ENCODE measurements at regions not wholly inside any gene's neighbourhood (a gene's known extent, or its start where the extent isn't known, plus 50 kb on each side); places are given as distances from the start of the nearest gene placed in this dataset.

GRCh38 chr15:62637574-62637897, 405.0 kb upstream of the TPM1 start:
- Histone ChIP-seq H3K27ac (ENCODE audit: low read length) (no peak overlapping the region), H3K4me1 (ENCODE audit: insufficient read depth, low read length) (peaks cover 18% of the 10 kb centered on the region; the same call in 1 of the 2 replicates), H3K27me3 (ENCODE audit: insufficient read depth, low read length) (no peaks in the 10 kb centered on the region), H3K36me3 (ENCODE audit: insufficient read depth, low read depth, low read length) (no peaks in the 10 kb centered on the region), H3K9me3 (ENCODE audit: insufficient read depth, low read depth, low read length) (no peaks in the 10 kb centered on the region), H3K9ac (ENCODE audit: low read depth, low read length) (no peak overlapping the region), H3K4me3 (ENCODE audit: low read length) (no peak overlapping the region)

GRCh38 chr15:62637950-62638619, 404.5 kb upstream of the TPM1 start:
- H3K36me3 ChIP-seq (ENCODE audit: insufficient read depth, low read depth, low read length) = no peaks in the 10 kb centered on the region
- H3K27me3 ChIP-seq (ENCODE audit: insufficient read depth, low read length) = no peaks in the 10 kb centered on the region
- H3K27ac ChIP-seq (ENCODE audit: low read length) = no peak overlapping the region
- no peak overlapping the region for H3K9ac ChIP-seq (ENCODE audit: low read depth, low read length)
- H3K9me3 ChIP-seq (ENCODE audit: insufficient read depth, low read depth, low read length) = no peaks in the 10 kb centered on the region
- peaks cover 18% of the 10 kb centered on the region; the same call in 1 of the 2 replicates for H3K4me1 ChIP-seq (ENCODE audit: insufficient read depth, low read length)
- H3K4me3 ChIP-seq (ENCODE audit: low read length) = no peak overlapping the region

GRCh38 chr15:62639432-62639831, 403.1 kb upstream of the TPM1 start:
- Histone ChIP-seq H3K36me3 (ENCODE audit: insufficient read depth, low read depth, low read length) (no peaks in the 10 kb centered on the region), H3K27ac (ENCODE audit: low read length) (no peak overlapping the region), H3K9me3 (ENCODE audit: insufficient read depth, low read depth, low read length) (no peaks in the 10 kb centered on the region), H3K27me3 (ENCODE audit: insufficient read depth, low read length) (no peaks in the 10 kb centered on the region), H3K9ac (ENCODE audit: low read depth, low read length) (no peak overlapping the region), H3K4me3 (ENCODE audit: low read length) (no peak overlapping the region), H3K4me1 (ENCODE audit: insufficient read depth, low read length) (peaks cover 22% of the 10 kb centered on the region; the same call in 1 of the 2 replicates)

GRCh38 chr15:62639906-62640605, 402.5 kb upstream of the TPM1 start:
- Histone ChIP-seq H3K9me3 (ENCODE audit: insufficient read depth, low read depth, low read length) (no peaks in the 10 kb centered on the region), H3K36me3 (ENCODE audit: insufficient read depth, low read depth, low read length) (no peaks in the 10 kb centered on the region), H3K27ac (ENCODE audit: low read length) (no peak overlapping the region), H3K4me1 (ENCODE audit: insufficient read depth, low read length) (peaks cover 23% of the 10 kb centered on the region; the same call in 1 of the 2 replicates), H3K4me3 (ENCODE audit: low read length) (no peak overlapping the region), H3K27me3 (ENCODE audit: insufficient read depth, low read length) (no peaks in the 10 kb centered on the region), H3K9ac (ENCODE audit: low read depth, low read length) (no peak overlapping the region)

GRCh38 chr15:62641825-62642224, 400.7 kb upstream of the TPM1 start:
- H3K27ac ChIP-seq (ENCODE audit: low read length) = no peak overlapping the region
- H3K27me3 ChIP-seq (ENCODE audit: insufficient read depth, low read length) = no peaks in the 10 kb centered on the region
- H3K36me3 ChIP-seq (ENCODE audit: insufficient read depth, low read depth, low read length) = no peaks in the 10 kb centered on the region
- no peak overlapping the region for H3K4me3 ChIP-seq (ENCODE audit: low read length)
- no peaks in the 10 kb centered on the region for H3K9me3 ChIP-seq (ENCODE audit: insufficient read depth, low read depth, low read length)
- H3K4me1 ChIP-seq (ENCODE audit: insufficient read depth, low read length) = peaks cover 11% of the 10 kb centered on the region; the same call in 1 of the 2 replicates
- H3K9ac ChIP-seq (ENCODE audit: low read depth, low read length) = no peak overlapping the region

- Histone ChIP-seq H3K4me3 (ENCODE audit: low read length) (no peak overlapping the region), H3K4me1 (ENCODE audit: insufficient read depth, low read length) (peaks cover 5% of the 10 kb centered on the region; the same call in 1 of the 2 replicates), H3K9ac (ENCODE audit: low read depth, low read length) (no peak overlapping the region), H3K27me3 (ENCODE audit: insufficient read depth, low read length) (no peaks in the 10 kb centered on the region), H3K36me3 (ENCODE audit: insufficient read depth, low read depth, low read length) (no peaks in the 10 kb centered on the region), H3K9me3 (ENCODE audit: insufficient read depth, low read depth, low read length) (no peaks in the 10 kb centered on the region), H3K27ac (ENCODE audit: low read length) (no peak overlapping the region)
Measured at GRCh38 chr15:62643572-62643971, 399.0 kb upstream of the TPM1 start.

- Histone ChIP-seq H3K4me1 (ENCODE audit: insufficient read depth, low read length) (peaks cover 5% of the 10 kb centered on the region; the same call in 1 of the 2 replicates), H3K27ac (ENCODE audit: low read length) (no peak overlapping the region), H3K4me3 (ENCODE audit: low read length) (no peak overlapping the region), H3K9ac (ENCODE audit: low read depth, low read length) (no peak overlapping the region), H3K27me3 (ENCODE audit: insufficient read depth, low read length) (no peaks in the 10 kb centered on the region), H3K9me3 (ENCODE audit: insufficient read depth, low read depth, low read length) (no peaks in the 10 kb centered on the region), H3K36me3 (ENCODE audit: insufficient read depth, low read depth, low read length) (no peaks in the 10 kb centered on the region)
Measured at GRCh38 chr15:62644216-62644888, 398.2 kb upstream of the TPM1 start.

- Histone ChIP-seq H3K4me3 (ENCODE audit: low read length) (no peak overlapping the region), H3K9ac (ENCODE audit: low read depth, low read length) (no peak overlapping the region), H3K27ac (ENCODE audit: low read length) (no peak overlapping the region), H3K27me3 (ENCODE audit: insufficient read depth, low read length) (no peaks in the 10 kb centered on the region), H3K9me3 (ENCODE audit: insufficient read depth, low read depth, low read length) (no peaks in the 10 kb centered on the region), H3K36me3 (ENCODE audit: insufficient read depth, low read depth, low read length) (no peaks in the 10 kb centered on the region), H3K4me1 (ENCODE audit: insufficient read depth, low read length) (peaks cover 5% of the 10 kb centered on the region; the same call in 1 of the 2 replicates)
Measured at GRCh38 chr15:62644889-62645742, 397.4 kb upstream of the TPM1 start.

- H3K9me3 ChIP-seq (ENCODE audit: insufficient read depth, low read depth, low read length) = no peaks in the 10 kb centered on the region
- no peaks in the 10 kb centered on the region for H3K36me3 ChIP-seq (ENCODE audit: insufficient read depth, low read depth, low read length)
- no peak overlapping the region for H3K27ac ChIP-seq (ENCODE audit: low read length)
- H3K4me3 ChIP-seq (ENCODE audit: low read length) = no peak overlapping the region
- H3K9ac ChIP-seq (ENCODE audit: low read depth, low read length) = no peak overlapping the region
- no peaks in the 10 kb centered on the region for H3K27me3 ChIP-seq (ENCODE audit: insufficient read depth, low read length)
- peaks cover 5% of the 10 kb centered on the region; the same call in 1 of the 2 replicates for H3K4me1 ChIP-seq (ENCODE audit: insufficient read depth, low read length)
Measured at GRCh38 chr15:62647202-62647842, 395.2 kb upstream of the TPM1 start.

GRCh38 chr15:62647843-62648505, 394.6 kb upstream of the TPM1 start:
- no peak overlapping the region for H3K4me3 ChIP-seq (ENCODE audit: low read length)
- no peaks in the 10 kb centered on the region for H3K9me3 ChIP-seq (ENCODE audit: insufficient read depth, low read depth, low read length)
- H3K27me3 ChIP-seq (ENCODE audit: insufficient read depth, low read length) = no peaks in the 10 kb centered on the region
- H3K4me1 ChIP-seq (ENCODE audit: insufficient read depth, low read length) = peaks cover 5% of the 10 kb centered on the region; the same call in 1 of the 2 replicates
- H3K9ac ChIP-seq (ENCODE audit: low read depth, low read length) = no peak overlapping the region
- no peaks in the 10 kb centered on the region for H3K36me3 ChIP-seq (ENCODE audit: insufficient read depth, low read depth, low read length)
- H3K27ac ChIP-seq (ENCODE audit: low read length) = no peak overlapping the region

Measured in iPS-20b (cell line).